AG04449 (cell line): ENCODE measurements at regions not wholly inside any gene's neighbourhood (a gene's known extent, or its start where the extent isn't known, plus 50 kb on each side); places are given as distances from the start of the nearest gene placed in this dataset.

ENCODE experiments used
- CTCF ChIA-PET: fragments of 350-600 bp; formaldehyde crosslinking; extraction: SDS; loops from one replicate; lab custom pipeline; 2021; ENCODE audit warnings: antibody characterized with exemption; lab: Yijun Ruan, JAX
- POLR2A ChIA-PET: fragments of 400-600, 350-600 bp; formaldehyde crosslinking; extraction: SDS; loops from one replicate; lab custom pipeline; 2020; ENCODE audit warnings: antibody characterized with exemption, inconsistent platforms; lab: Yijun Ruan, JAX
- DNase-seq: peaks from one replicate; pipeline ENCODE4 v3.0.0-alpha.2; 2010; ENCODE audit warnings: low read depth, low spot score
- H3K4me3 ChIP-seq: 2 replicates; pipeline ENCODE4 v1.5.1; 2011; ENCODE audit warnings: low read depth, mild to moderate bottlenecking, control low read depth, low read length
- TF ChIP-seq, protein P1 (sequence below): IDR thresholded peaks from one replicate; pipeline ENCODE4 v1.5.1; 2011; ENCODE audit warnings: mild to moderate bottlenecking, moderate library complexity, low read length, control low read depth, inconsistent platforms; ENCODE audit not compliant: insufficient read depth; ENCODE audit errors: missing control alignments

DNA sequence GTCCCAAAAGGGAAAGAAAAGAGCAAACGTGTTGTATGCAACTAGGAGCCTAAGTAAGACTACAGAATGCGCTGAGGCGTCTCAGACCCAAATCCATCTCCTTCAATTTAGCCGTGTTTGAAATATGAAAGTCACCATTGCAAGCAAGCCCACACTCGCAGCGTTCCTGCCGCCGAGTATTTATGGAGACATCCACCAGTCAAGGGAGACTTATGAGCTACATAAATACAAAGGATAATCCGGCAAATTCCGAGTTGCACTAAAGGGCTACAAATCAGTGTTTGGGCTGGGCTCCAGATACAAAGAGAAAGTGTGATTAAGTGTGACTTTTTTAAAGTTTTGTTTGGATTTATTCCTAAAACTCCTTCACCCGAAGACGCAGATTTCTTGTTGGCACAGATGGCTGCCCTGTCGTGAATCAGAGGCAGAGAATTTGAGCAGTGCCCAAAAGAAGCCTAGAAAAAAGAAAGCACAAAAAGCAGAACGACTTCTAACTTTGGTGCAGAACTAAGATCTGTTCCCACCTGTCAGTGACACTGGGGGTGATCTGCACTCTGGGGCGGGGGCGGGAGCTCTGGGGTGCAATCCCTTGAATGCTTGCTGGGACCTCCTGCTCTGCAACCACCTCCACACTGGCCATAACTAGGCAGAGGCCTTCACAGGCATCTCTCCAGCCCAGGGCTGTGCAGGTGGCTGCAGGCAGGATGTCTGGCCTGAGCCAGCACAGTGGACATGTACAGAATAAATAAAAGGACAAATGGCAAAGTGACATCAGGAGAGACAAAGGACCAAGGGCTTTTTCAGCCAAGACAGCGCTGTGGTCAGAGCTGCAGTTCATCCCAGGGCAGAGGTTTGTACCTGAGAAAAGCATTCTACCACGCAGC lies 489.7 kb downstream of the NPHP4 start:
- DNase-seq = no peak
- ChIA-PET POLR2A (no interaction called here), CTCF (no interaction called here)
- TF ChIP-seq, protein P1, sequence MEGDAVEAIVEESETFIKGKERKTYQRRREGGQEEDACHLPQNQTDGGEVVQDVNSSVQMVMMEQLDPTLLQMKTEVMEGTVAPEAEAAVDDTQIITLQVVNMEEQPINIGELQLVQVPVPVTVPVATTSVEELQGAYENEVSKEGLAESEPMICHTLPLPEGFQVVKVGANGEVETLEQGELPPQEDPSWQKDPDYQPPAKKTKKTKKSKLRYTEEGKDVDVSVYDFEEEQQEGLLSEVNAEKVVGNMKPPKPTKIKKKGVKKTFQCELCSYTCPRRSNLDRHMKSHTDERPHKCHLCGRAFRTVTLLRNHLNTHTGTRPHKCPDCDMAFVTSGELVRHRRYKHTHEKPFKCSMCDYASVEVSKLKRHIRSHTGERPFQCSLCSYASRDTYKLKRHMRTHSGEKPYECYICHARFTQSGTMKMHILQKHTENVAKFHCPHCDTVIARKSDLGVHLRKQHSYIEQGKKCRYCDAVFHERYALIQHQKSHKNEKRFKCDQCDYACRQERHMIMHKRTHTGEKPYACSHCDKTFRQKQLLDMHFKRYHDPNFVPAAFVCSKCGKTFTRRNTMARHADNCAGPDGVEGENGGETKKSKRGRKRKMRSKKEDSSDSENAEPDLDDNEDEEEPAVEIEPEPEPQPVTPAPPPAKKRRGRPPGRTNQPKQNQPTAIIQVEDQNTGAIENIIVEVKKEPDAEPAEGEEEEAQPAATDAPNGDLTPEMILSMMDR = no peak
- no peak overlapping the region for H3K4me3 ChIP-seq

DNA sequence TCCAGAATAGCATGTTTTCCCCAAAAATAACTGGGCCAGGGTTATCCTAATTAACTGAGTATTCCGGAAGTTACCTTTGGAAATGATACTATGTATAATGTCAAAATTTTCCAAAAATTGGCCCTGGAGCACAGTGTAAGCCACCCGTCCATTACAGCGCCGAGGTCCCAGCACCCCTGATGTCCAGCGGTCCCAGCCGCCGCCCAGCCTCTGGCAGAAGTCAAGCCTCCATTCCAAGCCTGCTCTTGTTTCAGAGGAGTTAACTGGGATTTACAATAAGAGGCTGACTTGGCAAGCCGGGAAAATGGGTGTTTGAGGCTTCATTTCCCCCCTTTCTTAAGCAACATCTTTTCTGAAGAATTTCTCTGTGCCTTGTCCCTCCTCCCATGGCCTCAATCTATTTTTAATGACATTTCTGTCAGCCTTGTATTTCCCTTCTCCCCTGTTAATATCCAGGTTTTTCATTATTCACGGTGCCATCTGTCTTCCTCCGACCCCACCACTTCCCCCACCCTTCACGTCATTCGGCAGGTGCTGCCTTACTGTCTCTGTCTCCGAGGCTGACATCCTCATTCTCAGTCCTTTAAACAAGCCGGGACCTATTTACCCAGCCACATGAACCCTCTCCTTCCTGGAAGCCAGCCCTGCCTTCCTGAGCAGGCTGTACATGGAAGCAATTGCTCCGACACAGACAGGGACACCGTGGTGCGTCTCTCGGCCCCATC lies 490.9 kb downstream of the NPHP4 start:
- CTCF ChIA-PET = interaction anchor here (1.6 to 1.7 kb wide), 2 partner anchors 9 to 14 kb away, joined by 5 read pairs; no protein-coding TSS in a partner anchor
- POLR2A ChIA-PET = no interaction called here
- no peak overlapping the region for H3K4me3 ChIP-seq
- no peak for DNase-seq
- TF ChIP-seq, protein P1 = no peak

DNA sequence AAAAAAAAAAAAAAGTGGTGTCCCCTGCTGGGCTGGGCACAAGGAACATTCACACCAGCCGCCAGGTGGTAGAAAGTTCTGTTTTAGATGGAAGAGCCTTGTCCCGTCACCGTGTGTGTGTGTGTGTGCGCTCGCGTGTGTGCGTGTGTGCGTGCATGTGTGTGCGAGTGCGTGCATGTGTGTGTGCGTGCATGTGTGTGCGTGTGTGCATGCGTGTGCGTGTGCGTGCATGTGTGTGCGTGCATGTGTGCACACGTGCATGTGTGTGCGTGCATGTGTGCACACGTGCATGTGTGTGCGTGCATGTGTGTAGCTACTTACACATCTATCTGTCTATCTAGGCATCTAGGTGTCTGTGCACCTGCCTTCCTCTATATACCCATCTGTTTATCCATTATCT lies 491.7 kb downstream of the NPHP4 start:
- no peak for DNase-seq
- H3K4me3 ChIP-seq = no peak overlapping the region
- TF ChIP-seq, protein P1 = no peak
- ChIA-PET POLR2A (no interaction called here), CTCF (interaction anchor here (1.6 to 1.7 kb wide), 2 partner anchors 10 to 14 kb away, joined by 5 read pairs; no protein-coding TSS in a partner anchor)

DNA sequence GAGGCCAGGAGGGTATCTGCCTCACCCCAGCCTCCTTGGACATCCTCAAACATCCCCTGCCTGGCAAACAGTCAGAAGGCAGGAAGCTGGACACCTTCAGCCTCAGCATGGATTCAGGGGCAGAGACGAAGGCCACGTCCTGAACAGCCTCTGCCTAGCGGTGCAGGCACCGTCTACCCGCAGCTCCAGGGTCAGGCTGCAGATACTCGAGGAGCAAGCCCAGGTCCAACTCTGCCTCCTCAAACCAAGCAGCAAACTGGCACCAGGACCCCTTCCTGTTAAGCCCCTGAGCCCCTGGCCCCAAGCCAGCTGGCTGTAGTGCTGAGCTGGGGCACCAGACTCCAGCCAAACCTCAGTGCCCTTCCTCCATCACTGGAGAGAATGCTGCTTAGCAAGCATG lies 494.7 kb downstream of the NPHP4 start:
- DNase-seq = no peak
- no peak overlapping the region for H3K4me3 ChIP-seq
- CTCF ChIA-PET = no interaction called here
- POLR2A ChIA-PET = no interaction called here
- TF ChIP-seq, protein P1 = no peak

DNA sequence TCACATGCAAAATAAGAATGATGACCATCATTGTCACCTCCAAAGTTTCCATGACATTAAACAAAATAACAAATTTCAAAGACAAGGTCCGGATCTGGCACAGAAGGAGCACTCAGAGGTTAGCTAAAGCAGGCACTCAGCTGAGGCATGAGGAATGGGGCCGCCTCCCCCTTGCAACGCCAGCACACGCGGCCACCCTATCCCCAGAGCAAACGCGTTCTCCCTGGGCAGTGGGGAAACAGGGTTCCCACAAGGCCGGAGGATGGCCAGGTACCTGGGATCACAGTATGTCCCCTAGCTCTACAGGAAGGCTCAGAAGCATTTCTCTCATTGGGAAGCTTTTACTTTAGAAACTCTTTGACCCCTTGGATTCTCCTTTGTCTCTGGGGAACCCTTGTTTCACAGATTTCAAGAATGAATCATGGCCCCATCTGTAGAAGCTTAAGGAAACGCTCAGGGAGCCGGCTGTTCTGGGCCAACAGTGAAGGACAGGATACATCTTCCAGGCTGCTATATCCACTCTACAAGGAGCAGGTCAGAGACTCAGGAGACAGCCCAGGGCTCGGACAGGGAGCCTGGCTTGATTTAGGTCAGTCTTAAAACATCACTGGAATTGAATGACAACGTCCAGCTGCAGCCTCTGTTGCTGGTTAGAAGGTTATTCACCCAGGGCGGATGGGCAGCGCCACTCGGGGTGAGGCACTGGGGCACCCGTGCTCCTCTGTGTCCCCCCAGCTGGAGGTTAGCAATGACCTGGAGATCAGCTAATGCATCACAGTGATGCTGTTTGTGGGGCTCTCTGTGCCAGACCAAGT lies 496.4 kb downstream of the NPHP4 start:
- no peak for DNase-seq
- ChIA-PET POLR2A (no interaction called here), CTCF (no interaction called here)
- TF ChIP-seq, protein P1 = no peak
- H3K4me3 ChIP-seq = no peak overlapping the region
